Thyroid gland (tissue), 4 donors: ENCODE measurements at regions not wholly inside any gene's neighbourhood (a gene's known extent, or its start where the extent isn't known, plus 50 kb on each side); places are given as distances from the start of the nearest gene placed in this dataset.

ENCODE experiments used
- DNase-seq, 2 donors: peaks; one replicate each; pipeline ENCODE4 v3.0.0-alpha.2; 2019
- H3K27ac ChIP-seq, 3 donors: fragments of 200-600 bp; sonication (generic); 1 replicate in 2 of 3; 2 replicates in 1 of 3; pipeline ENCODE4 v1.5.1; 2016 to 2019; ENCODE audit warnings: mild to moderate bottlenecking in 1 of 3, moderate library complexity in 1 of 3
- H3K27me3 ChIP-seq: fragments of 200-600 bp; sonication (generic); one replicate; pipeline ENCODE4 v1.5.1; 2019
- H3K36me3 ChIP-seq, 2 donors: fragments of 200-600 bp; sonication (generic); one replicate each; pipeline ENCODE4 v1.5.1; 2016 to 2019
- H3K4me1 ChIP-seq, 2 donors: fragments of 200-600 bp; sonication (generic); one replicate each; pipeline ENCODE4 v1.5.1; 2017 to 2019
- H3K4me3 ChIP-seq, 3 donors: fragments of 200-600 bp; sonication (generic); replicated peaks in 1 of 3; 1 replicate in 2 of 3; 2 replicates in 1 of 3; pipeline ENCODE4 v1.5.1; 2016; ENCODE audit warnings: mild to moderate bottlenecking in 1 of 3
- H3K9me3 ChIP-seq: fragments of 200-600 bp; sonication (generic); one replicate; pipeline ENCODE4 v1.5.1; 2017
- POLR2A ChIP-seq, 2 donors: fragments of 450-650 bp; IDR thresholded peaks; one replicate each; pipeline ENCODE4 v1.6.1; 2017; ENCODE audit warnings: antibody characterized with exemption in 2 of 2, mild to moderate bottlenecking in 2 of 2, moderate library complexity in 1 of 2
- WGBS, 2 donors: methylation state at CpG; one replicate each; pipeline ENCODE4 v1.1.5; 2017; 5-methylcytosine and 5-hydroxymethylcytosine counted together
- intact Hi-C: fragments of 100-400 bp; cut with DNase I; formaldehyde crosslinking; loops from one replicate; pipeline ENCODE4 v1.15.1; 2023
- TF ChIP-seq, protein P1 (sequence below), 6 experiments: fragments of 200-600 bp in 3 of 6; fragments of 450-650 bp in 3 of 6; sonication (generic) in 3 of 6; IDR thresholded peaks; one replicate each; pipeline ENCODE4 v1.5.1; 2016 to 2019; ENCODE audit warnings: antibody characterized with exemption in 6 of 6, mild to moderate bottlenecking in 2 of 6, inconsistent platforms in 1 of 6, moderate library complexity in 1 of 6

DNA sequence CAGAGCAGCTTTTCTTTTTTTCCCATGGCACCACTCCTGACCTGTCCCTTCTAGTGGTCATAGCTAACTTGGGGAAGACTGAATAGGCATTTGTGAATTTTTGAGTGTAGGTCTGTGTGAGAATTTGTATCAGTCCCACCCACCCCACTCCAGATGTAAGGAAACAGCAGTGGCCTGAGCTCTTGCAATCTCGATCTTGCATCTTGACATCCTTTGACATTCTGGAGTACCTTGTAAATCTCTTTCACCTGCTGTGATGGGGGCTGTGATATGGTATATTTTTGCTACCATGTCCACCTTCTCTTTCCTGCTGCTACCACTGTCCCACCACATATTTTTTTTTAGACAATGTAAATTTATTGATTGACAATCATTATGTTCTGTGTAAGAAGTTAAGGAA lies 289.3 kb downstream of the MAP2K6 start:
- no peak overlapping the region for H3K27ac ChIP-seq
- TF ChIP-seq, protein P1, sequence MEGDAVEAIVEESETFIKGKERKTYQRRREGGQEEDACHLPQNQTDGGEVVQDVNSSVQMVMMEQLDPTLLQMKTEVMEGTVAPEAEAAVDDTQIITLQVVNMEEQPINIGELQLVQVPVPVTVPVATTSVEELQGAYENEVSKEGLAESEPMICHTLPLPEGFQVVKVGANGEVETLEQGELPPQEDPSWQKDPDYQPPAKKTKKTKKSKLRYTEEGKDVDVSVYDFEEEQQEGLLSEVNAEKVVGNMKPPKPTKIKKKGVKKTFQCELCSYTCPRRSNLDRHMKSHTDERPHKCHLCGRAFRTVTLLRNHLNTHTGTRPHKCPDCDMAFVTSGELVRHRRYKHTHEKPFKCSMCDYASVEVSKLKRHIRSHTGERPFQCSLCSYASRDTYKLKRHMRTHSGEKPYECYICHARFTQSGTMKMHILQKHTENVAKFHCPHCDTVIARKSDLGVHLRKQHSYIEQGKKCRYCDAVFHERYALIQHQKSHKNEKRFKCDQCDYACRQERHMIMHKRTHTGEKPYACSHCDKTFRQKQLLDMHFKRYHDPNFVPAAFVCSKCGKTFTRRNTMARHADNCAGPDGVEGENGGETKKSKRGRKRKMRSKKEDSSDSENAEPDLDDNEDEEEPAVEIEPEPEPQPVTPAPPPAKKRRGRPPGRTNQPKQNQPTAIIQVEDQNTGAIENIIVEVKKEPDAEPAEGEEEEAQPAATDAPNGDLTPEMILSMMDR (IDR thresholded peaks at IDR 0.05): no peak
- no peak for TF ChIP-seq POLR2A (IDR thresholded peaks at IDR 0.05)

DNA sequence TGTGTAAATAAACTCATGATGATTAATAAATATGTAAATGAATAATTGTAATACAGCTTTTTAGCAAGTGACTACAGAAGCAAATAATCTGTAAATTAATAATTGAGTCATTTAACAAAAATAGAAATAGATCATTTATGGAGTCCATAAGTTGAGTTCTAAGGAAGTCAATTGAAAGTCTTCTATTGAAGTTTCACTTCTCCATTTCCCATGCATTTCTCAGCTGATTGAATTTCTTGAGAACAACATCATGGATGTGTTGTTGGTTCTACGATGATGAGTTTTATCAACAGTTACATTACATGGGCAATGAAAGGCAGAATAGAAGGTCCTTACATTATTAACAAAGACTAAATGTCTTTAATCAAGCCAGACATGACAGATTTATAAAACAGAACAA lies 290.4 kb downstream of the MAP2K6 start:
- no peak overlapping the region for H3K4me3 ChIP-seq
- no peak for DNase-seq
- WGBS, 2 donors: 88 to 94% methylated on average over 1 of the region's 1 CpG
- intact Hi-C loops: no loop called here
- no peaks in the 10 kb centered on the region for H3K27me3 ChIP-seq
- no peak overlapping the region for H3K27ac ChIP-seq
- no peaks in the 10 kb centered on the region for H3K9me3 ChIP-seq
- H3K4me1 ChIP-seq: no peaks in the 10 kb centered on the region
- no peaks in the 10 kb centered on the region for H3K36me3 ChIP-seq
- TF ChIP-seq, protein P1 (IDR thresholded peaks at IDR 0.05): no peak
- no peak for TF ChIP-seq POLR2A (IDR thresholded peaks at IDR 0.05)

More for the DNA sequence above, 289.3 kb downstream of the MAP2K6 start:
- no peaks in the 10 kb centered on the region for H3K36me3 ChIP-seq
- H3K27me3 ChIP-seq: no peaks in the 10 kb centered on the region
- 81 to 93% methylated on average over 1 of the region's 1 CpG for WGBS, 2 donors
- H3K4me1 ChIP-seq: no peaks in the 10 kb centered on the region
- H3K4me3 ChIP-seq: no peak overlapping the region
- no peak for DNase-seq
- intact Hi-C loops: no loop called here
- no peaks in the 10 kb centered on the region for H3K9me3 ChIP-seq

DNA sequence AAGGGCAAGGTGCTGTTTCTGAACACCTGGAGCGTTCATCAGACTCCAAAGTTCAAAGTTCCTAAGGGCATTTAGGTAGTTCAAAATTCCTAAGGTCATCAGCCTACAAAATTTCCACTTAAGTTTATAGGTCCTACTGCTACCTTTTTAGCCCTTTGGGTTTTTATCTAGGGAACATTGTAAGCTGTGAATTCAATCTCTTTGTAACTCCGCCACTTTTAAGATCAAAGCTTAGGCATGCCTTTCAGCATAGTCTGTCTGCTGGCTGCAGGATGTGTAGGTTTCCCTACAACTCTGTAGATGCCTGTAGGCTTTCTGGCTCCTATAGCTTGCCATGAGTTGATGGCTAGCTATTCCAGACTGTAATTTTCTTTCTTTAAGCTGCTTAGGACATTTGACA lies 291.6 kb downstream of the MAP2K6 start:
- H3K27ac ChIP-seq: no peak overlapping the region
- no peak for TF ChIP-seq POLR2A (IDR thresholded peaks at IDR 0.05)
- TF ChIP-seq, protein P1 (IDR thresholded peaks at IDR 0.05): no peak
- DNase-seq: no peak
- H3K27me3 ChIP-seq: no peaks in the 10 kb centered on the region
- WGBS, 2 donors: 87% methylated on average over 2 of the region's 2 CpGs
- intact Hi-C loops: no loop called here
- no peaks in the 10 kb centered on the region for H3K36me3 ChIP-seq
- no peak overlapping the region for H3K4me3 ChIP-seq
- H3K4me1 ChIP-seq: peaks cover 0 to 4% of the 10 kb centered on the region in 2 donors
- no peaks in the 10 kb centered on the region for H3K9me3 ChIP-seq

DNA sequence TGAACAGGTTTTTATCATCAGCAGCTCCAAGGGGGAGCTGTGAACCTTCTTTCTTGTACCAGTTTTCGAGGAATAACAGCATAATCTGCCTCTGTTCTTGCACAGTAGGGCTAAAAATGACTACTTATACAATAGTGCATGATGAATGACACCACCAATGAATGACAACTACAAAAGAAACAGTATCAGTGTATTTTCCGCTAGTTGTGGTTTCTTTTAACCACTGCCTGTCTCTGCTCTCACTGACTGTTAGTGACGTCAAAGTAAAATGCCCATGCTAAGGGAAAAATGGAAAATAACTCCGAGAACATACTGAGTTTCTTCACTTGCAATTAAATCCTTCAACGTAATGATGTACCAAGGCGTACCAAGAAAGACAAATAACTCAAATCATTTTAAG lies 294.9 kb downstream of the MAP2K6 start:
- peaks cover 13 to 14% of the 10 kb centered on the region in 2 donors for H3K4me1 ChIP-seq
- DNase-seq: no peak
- no peak overlapping the region for H3K27ac ChIP-seq
- H3K36me3 ChIP-seq: no peaks in the 10 kb centered on the region
- WGBS, 2 donors: 87 to 91% methylated on average over 6 of the region's 6 CpGs
- H3K27me3 ChIP-seq: no peaks in the 10 kb centered on the region
- no peak for TF ChIP-seq POLR2A (IDR thresholded peaks at IDR 0.05)
- TF ChIP-seq, protein P1 (IDR thresholded peaks at IDR 0.05): no peak
- H3K9me3 ChIP-seq: no peaks in the 10 kb centered on the region
- no peak overlapping the region for H3K4me3 ChIP-seq
- intact Hi-C loops: no loop called here

DNA sequence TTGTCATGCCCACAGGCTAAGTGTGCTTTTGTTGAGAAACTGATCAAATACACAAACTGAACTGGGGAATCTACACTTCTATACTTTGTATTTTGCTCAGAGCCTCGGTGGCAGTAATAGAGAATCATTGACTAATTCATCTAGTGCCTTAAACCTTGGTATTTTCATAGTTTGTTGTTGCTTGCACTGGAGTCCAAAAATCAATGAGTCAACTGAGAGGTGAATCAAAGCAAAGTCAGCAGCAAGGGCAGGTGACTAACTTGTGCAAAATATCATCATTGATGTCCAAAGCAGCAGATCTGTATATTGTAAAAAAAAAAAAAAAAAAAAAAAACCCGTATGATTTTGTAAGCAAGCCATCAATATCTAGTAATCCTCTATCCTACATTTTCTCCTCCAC lies 296.4 kb downstream of the MAP2K6 start:
- TF ChIP-seq, protein P1 (IDR thresholded peaks at IDR 0.05): no peak
- no peak for TF ChIP-seq POLR2A (IDR thresholded peaks at IDR 0.05)
- DNase-seq: no peak
- no peak overlapping the region for H3K4me3 ChIP-seq
- H3K27ac ChIP-seq: peak overlapping the region in 1 of 3 donors; percentile 11
- intact Hi-C loops: no loop called here
- 82 to 85% methylated on average over 2 of the region's 2 CpGs for WGBS, 2 donors
- no peaks in the 10 kb centered on the region for H3K27me3 ChIP-seq
- no peaks in the 10 kb centered on the region for H3K9me3 ChIP-seq
- H3K4me1 ChIP-seq: peaks cover 14 to 17% of the 10 kb centered on the region in 2 donors
- no peaks in the 10 kb centered on the region for H3K36me3 ChIP-seq
